Mammary epithelial cell (primary cell): ENCODE measurements at regions not wholly inside any gene's neighbourhood (a gene's known extent, or its start where the extent isn't known, plus 50 kb on each side); places are given as distances from the start of the nearest gene placed in this dataset.

Experiments used
- EZH2 ChIP-seq: IDR thresholded peaks from 2 replicates; pipeline ENCODE4 v1.6.1; 2012; ENCODE audit warnings: low read length, inconsistent platforms, borderline replicate concordance
- TF ChIP-seq, protein P1 (sequence below), 2 donors: IDR thresholded peaks in 1 of 2; conservative IDR thresholded peaks in 1 of 2; 2 replicates each; pipeline ENCODE4 v1.5.1; 2011 to 2012; ENCODE audit warnings: inconsistent platforms in 2 of 2, low read length in 2 of 2, mild to moderate bottlenecking in 2 of 2, control low read depth in 1 of 2, low read depth in 1 of 2; ENCODE audit not compliant: insufficient read depth in 1 of 2; ENCODE audit errors: extremely low read depth in 1 of 2

DNA sequence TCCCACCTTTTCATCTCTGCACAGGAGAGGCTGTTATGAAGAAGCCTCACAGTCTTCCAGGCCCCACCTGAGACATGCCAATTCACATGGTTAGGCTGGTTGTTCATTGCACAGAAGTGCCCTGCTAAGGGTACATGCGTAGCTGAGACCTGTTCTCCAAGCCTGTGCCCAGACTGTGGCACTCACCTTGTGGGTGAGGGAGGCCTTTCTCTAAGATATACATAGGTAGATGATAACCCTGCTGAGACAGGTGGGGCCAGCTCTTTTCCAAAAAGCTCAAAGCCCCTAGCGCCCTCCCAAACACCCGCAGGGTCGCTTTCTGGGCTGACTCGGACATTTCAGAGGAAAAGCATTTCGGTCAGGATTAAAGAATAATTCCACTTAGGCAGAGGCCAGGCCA is 53.5 kb upstream of the ZNF507 start:
- no peak for TF ChIP-seq EZH2
- TF ChIP-seq, protein P1, sequence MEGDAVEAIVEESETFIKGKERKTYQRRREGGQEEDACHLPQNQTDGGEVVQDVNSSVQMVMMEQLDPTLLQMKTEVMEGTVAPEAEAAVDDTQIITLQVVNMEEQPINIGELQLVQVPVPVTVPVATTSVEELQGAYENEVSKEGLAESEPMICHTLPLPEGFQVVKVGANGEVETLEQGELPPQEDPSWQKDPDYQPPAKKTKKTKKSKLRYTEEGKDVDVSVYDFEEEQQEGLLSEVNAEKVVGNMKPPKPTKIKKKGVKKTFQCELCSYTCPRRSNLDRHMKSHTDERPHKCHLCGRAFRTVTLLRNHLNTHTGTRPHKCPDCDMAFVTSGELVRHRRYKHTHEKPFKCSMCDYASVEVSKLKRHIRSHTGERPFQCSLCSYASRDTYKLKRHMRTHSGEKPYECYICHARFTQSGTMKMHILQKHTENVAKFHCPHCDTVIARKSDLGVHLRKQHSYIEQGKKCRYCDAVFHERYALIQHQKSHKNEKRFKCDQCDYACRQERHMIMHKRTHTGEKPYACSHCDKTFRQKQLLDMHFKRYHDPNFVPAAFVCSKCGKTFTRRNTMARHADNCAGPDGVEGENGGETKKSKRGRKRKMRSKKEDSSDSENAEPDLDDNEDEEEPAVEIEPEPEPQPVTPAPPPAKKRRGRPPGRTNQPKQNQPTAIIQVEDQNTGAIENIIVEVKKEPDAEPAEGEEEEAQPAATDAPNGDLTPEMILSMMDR (conservative IDR thresholded peaks at IDR 0.05 in 1 of 2, IDR thresholded peaks at IDR 0.05 in 1 of 2; ENCODE audit: extremely low read depth in 1 of 2, insufficient read depth in 1 of 2, low read depth in 1 of 2, low read length in 2 of 2) = no peak
